Aorta (tissue), 5 donors: ENCODE measurements at regions not wholly inside any gene's neighbourhood (a gene's known extent, or its start where the extent isn't known, plus 50 kb on each side); places are given as distances from the start of the nearest gene placed in this dataset.

ENCODE experiments used
- ATAC-seq: fragments of 200-7000 bp; cut with Tn5 transposase; one replicate; pipeline ENCODE4 v1.9.1; 2022; ENCODE audit warnings: moderate library complexity; ENCODE audit not compliant: low FRiP score
- DNase-seq, 2 donors: peaks; one replicate each; pipeline ENCODE4 v3.0.0-alpha.2; 2020
- H3K27ac ChIP-seq, 2 donors: one replicate each; pipeline ENCODE4 v1.5.1; 2013; ENCODE audit warnings: low read length in 2 of 2, mild to moderate bottlenecking in 2 of 2, moderate library complexity in 2 of 2, control low read depth in 1 of 2, inconsistent platforms in 1 of 2, low read depth in 1 of 2
- H3K27me3 ChIP-seq, 2 donors: one replicate each; pipeline ENCODE4 v1.6.1; 2013; ENCODE audit warnings: control low read depth in 1 of 2, low read length in 1 of 2, mild to moderate bottlenecking in 1 of 2, moderate library complexity in 1 of 2; ENCODE audit not compliant: insufficient read depth in 2 of 2, control insufficient read depth in 1 of 2
- H3K36me3 ChIP-seq, 2 donors: one replicate each; pipeline ENCODE4 v1.6.1; 2013; ENCODE audit warnings: control low read depth in 1 of 2, low read length in 1 of 2, mild to moderate bottlenecking in 1 of 2; ENCODE audit not compliant: insufficient read depth in 2 of 2, control insufficient read depth in 1 of 2
- H3K4me1 ChIP-seq, 2 donors: one replicate each; pipeline ENCODE4 v1.6.1; 2013; ENCODE audit warnings: low read length in 2 of 2, control low read depth in 1 of 2, mild to moderate bottlenecking in 1 of 2, moderate library complexity in 1 of 2; ENCODE audit not compliant: insufficient read depth in 2 of 2, control insufficient read depth in 1 of 2
- H3K4me3 ChIP-seq, 2 donors: one replicate each; pipeline ENCODE4 v1.5.1; 2013; ENCODE audit warnings: low read length in 2 of 2, control low read depth in 1 of 2, mild to moderate bottlenecking in 1 of 2
- H3K9me3 ChIP-seq: one replicate; pipeline ENCODE4 v1.6.1; 2013; ENCODE audit warnings: mild to moderate bottlenecking, low read length; ENCODE audit not compliant: control insufficient read depth
- WGBS, 2 donors: extraction: QIAGEN DNeasy Blood & Tissue Kit; methylation state at CpG; one replicate each; pipeline ENCODE4 v1.1.7; 2013; 5-methylcytosine and 5-hydroxymethylcytosine counted together
- intact Hi-C, 2 donors: fragments of 100-400 bp; cut with DNase I; formaldehyde crosslinking; loops; one replicate each; pipeline versions ENCODE4 v1.14.2 to v1.15.0; 2022
- donor health status: healthy with polysubstance abuse.
- donor health status: Bipolar disorder and iron deficiency.
- donor health status: DM: no; HTN: no; CAD: no.
- donor health status: DM: no; HTN: no; CAD: no.
- donor health status: DM: yes; HTN: yes; CAD: no.

GRCh38 chr2:104539649-104540048 is 314.3 kb upstream of the POU3F3 start:
- Histone ChIP-seq H3K36me3 (no peaks in the 10 kb centered on the region), H3K4me1 (no peaks in the 10 kb centered on the region), H3K27ac (no peak overlapping the region), H3K4me3 (no peak overlapping the region), H3K27me3 (peaks cover 0 to 2% of the 10 kb centered on the region in 2 donors), H3K9me3 (no peaks in the 10 kb centered on the region)
- DNase-seq (no peak), ATAC-seq (no peak)
- intact Hi-C loops = no loop called here
- WGBS, 2 donors = 77 to 81% methylated on average over 4 of the region's 4 CpGs

GRCh38 chr2:104545055-104545454 is 308.9 kb upstream of the POU3F3 start:
- no peak overlapping the region for H3K4me3 ChIP-seq
- WGBS, 2 donors = 92 to 93% methylated on average over 6 of the region's 6 CpGs
- no peaks in the 10 kb centered on the region for H3K9me3 ChIP-seq
- DNase-seq (no peak), ATAC-seq (no peak)
- intact Hi-C loops = no loop called here
- no peaks in the 10 kb centered on the region for H3K4me1 ChIP-seq
- H3K27me3 ChIP-seq = no peaks in the 10 kb centered on the region
- no peaks in the 10 kb centered on the region for H3K36me3 ChIP-seq
- no peak overlapping the region for H3K27ac ChIP-seq

- ATAC-seq (no peak), DNase-seq (no peak)
- H3K36me3 ChIP-seq = no peaks in the 10 kb centered on the region
- WGBS, 2 donors = 62 to 69% methylated on average over 1 of the region's 1 CpG
- H3K9me3 ChIP-seq = peaks cover 1% of the 10 kb centered on the region
- no peaks in the 10 kb centered on the region for H3K27me3 ChIP-seq
- intact Hi-C loops = no loop called here
- H3K4me3 ChIP-seq = no peak overlapping the region
- H3K27ac ChIP-seq = no peak overlapping the region
- no peaks in the 10 kb centered on the region for H3K4me1 ChIP-seq
Measured at GRCh38 chr2:104546537-104546936, 307.4 kb upstream of the POU3F3 start.

GRCh38 chr2:104547221-104547620 is 306.7 kb upstream of the POU3F3 start:
- DNase-seq (peak in 1 of 2 donors; percentile 43), ATAC-seq (no peak)
- Histone ChIP-seq H3K4me1 (no peaks in the 10 kb centered on the region), H3K36me3 (no peaks in the 10 kb centered on the region), H3K27me3 (no peaks in the 10 kb centered on the region), H3K27ac (no peak overlapping the region), H3K4me3 (no peak overlapping the region), H3K9me3 (peaks cover 1% of the 10 kb centered on the region)
- intact Hi-C loops = no loop called here
- WGBS, 2 donors = 82 to 88% methylated on average over 7 of the region's 7 CpGs

- intact Hi-C loops = no loop called here
- Histone ChIP-seq H3K9me3 (no peaks in the 10 kb centered on the region), H3K4me1 (no peaks in the 10 kb centered on the region), H3K4me3 (no peak overlapping the region), H3K27ac (no peak overlapping the region), H3K27me3 (no peaks in the 10 kb centered on the region), H3K36me3 (no peaks in the 10 kb centered on the region)
- DNase-seq (no peak), ATAC-seq (no peak)
- 90 to 92% methylated on average over 8 of the region's 8 CpGs for WGBS, 2 donors
Measured at GRCh38 chr2:104561251-104561650, 292.7 kb upstream of the POU3F3 start.

- H3K9me3 ChIP-seq = no peaks in the 10 kb centered on the region
- no peaks in the 10 kb centered on the region for H3K27me3 ChIP-seq
- H3K27ac ChIP-seq = no peak overlapping the region
- no peak overlapping the region for H3K4me3 ChIP-seq
- WGBS, 2 donors = 70 to 76% methylated on average over 3 of the region's 3 CpGs
- intact Hi-C loops = no loop called here
- DNase-seq = no peak
- no peaks in the 10 kb centered on the region for H3K36me3 ChIP-seq
- no peak for ATAC-seq
- no peaks in the 10 kb centered on the region for H3K4me1 ChIP-seq
Measured at GRCh38 chr2:104562537-104562936, 291.4 kb upstream of the POU3F3 start.

- H3K36me3 ChIP-seq = no peaks in the 10 kb centered on the region
- WGBS, 2 donors = 20 to 28% methylated on average over 8 of the region's 8 CpGs
- H3K4me3 ChIP-seq = no peak overlapping the region
- no peak overlapping the region for H3K27ac ChIP-seq
- intact Hi-C loops = no loop called here
- no peaks in the 10 kb centered on the region for H3K27me3 ChIP-seq
- no peaks in the 10 kb centered on the region for H3K9me3 ChIP-seq
- no peak for ATAC-seq
- H3K4me1 ChIP-seq = no peaks in the 10 kb centered on the region
- DNase-seq = no peak
Measured at GRCh38 chr2:104563398-104563996, 290.4 kb upstream of the POU3F3 start.

GRCh38 chr2:104568247-104568646 is 285.7 kb upstream of the POU3F3 start:
- H3K4me3 ChIP-seq = no peak overlapping the region
- H3K9me3 ChIP-seq = no peaks in the 10 kb centered on the region
- intact Hi-C loops = no loop called here
- no peaks in the 10 kb centered on the region for H3K27me3 ChIP-seq
- ATAC-seq (no peak), DNase-seq (no peak)
- 94 to 97% methylated on average over 4 of the region's 4 CpGs for WGBS, 2 donors
- no peaks in the 10 kb centered on the region for H3K4me1 ChIP-seq
- H3K27ac ChIP-seq = no peak overlapping the region
- H3K36me3 ChIP-seq = no peaks in the 10 kb centered on the region

- DNase-seq (no peak), ATAC-seq (no peak)
- Histone ChIP-seq H3K4me3 (no peak overlapping the region), H3K36me3 (no peaks in the 10 kb centered on the region), H3K27me3 (no peaks in the 10 kb centered on the region), H3K4me1 (no peaks in the 10 kb centered on the region), H3K9me3 (no peaks in the 10 kb centered on the region), H3K27ac (no peak overlapping the region)
- intact Hi-C loops = no loop called here
- WGBS, 2 donors = 73 to 79% methylated on average over 2 of the region's 2 CpGs
Measured at GRCh38 chr2:104570259-104570658, 283.7 kb upstream of the POU3F3 start.
